ENCODE measurements at regions not wholly inside any gene's neighbourhood (a gene's known extent, or its start where the extent isn't known, plus 50 kb on each side); places are given as distances from the start of the nearest gene placed in this dataset.

- TF ChIP-seq POLR2AphosphoS5 (IDR thresholded peaks at IDR 0.05; ENCODE audit: low read depth) (no peak), ZNF331 (CRISPR knock-in tag; IDR thresholded peaks at IDR 0.05; ENCODE audit: low read depth) (no peak), NANOG (IDR thresholded peaks at IDR 0.05; ENCODE audit: borderline replicate concordance) (no peak), STAT1 (IDR thresholded peaks at IDR 0.05; ENCODE audit: unreplicated experiment) (no peak), EZH2phosphoT487 (IDR thresholded peaks at IDR 0.05; ENCODE audit: unreplicated experiment) (no peak), CREB1 (CRISPR knock-in tag; IDR thresholded peaks at IDR 0.05; ENCODE audit: low read depth) (no peak), REST (IDR thresholded peaks at IDR 0.05; ENCODE audit: unreplicated experiment) (no peak), CTCF (conservative IDR thresholded peaks at IDR 0.05; ENCODE audit: low read depth in 2 of 2) (no peak), ZNF462 (CRISPR knock-in tag; IDR thresholded peaks at IDR 0.05) (no peak), EZH2 (IDR thresholded peaks at IDR 0.05; ENCODE audit: low read depth, unreplicated experiment) (no peak), ZNF114 (CRISPR knock-in tag; IDR thresholded peaks at IDR 0.05) (no peak), JUNB (IDR thresholded peaks at IDR 0.05; ENCODE audit: unreplicated experiment) (no peak), ETS1 (IDR thresholded peaks at IDR 0.05) (no peak)
- peaks cover 7% of the 10 kb centered on the region for H3K27me3 Mint-ChIP-seq (ENCODE audit: insufficient read depth, low read depth, poor library complexity)
- Histone ChIP-seq H3K79me2 (replicated peaks; ENCODE audit: insufficient read depth) (no peaks in the 10 kb centered on the region), H3K27ac (ENCODE audit: low read depth) (no peak overlapping the region), H3K9me2 (ENCODE audit: insufficient read depth) (peaks cover 17% of the 10 kb centered on the region; the same call in 1 of the 2 replicates), H4K20me1 (replicated peaks; ENCODE audit: insufficient read depth) (no peaks in the 10 kb centered on the region), H3K4me3 (no peak overlapping the region), H3K27me3 (ENCODE audit: insufficient read depth) (no peaks in the 10 kb centered on the region), H2AFZ (no peak overlapping the region; the same call in 1 of the 2 replicates), H3F3A (replicated peaks; ENCODE audit: low read depth) (no peaks in the 10 kb centered on the region), H3K36me3 (ENCODE audit: insufficient read depth) (no peaks in the 10 kb centered on the region), H3K4me2 (no peak overlapping the region), H3K4me1 (ENCODE audit: insufficient read depth) (peaks cover 8% of the 10 kb centered on the region; the same call in 1 of the 2 replicates)
- no peaks in the 10 kb centered on the region; the same call in 2 of the 3 replicates for H3K36me3 Mint-ChIP-seq (ENCODE audit: low read depth)
- DNase-seq (ENCODE audit: low spot score) (no peak), ATAC-seq (no peak)
- no peaks in the 10 kb centered on the region; the same call in 2 of the 3 replicates for H3K9me3 Mint-ChIP-seq
- H3K4me1 Mint-ChIP-seq: peaks cover 4% of the 10 kb centered on the region
- no peak overlapping the region for H3K4me3 Mint-ChIP-seq
- no peak overlapping the region for H3K27ac Mint-ChIP-seq
Measured at GRCh38 chr2:200225951-200226350, 80.5 kb upstream of the SPATS2L start.

Data from GM23338 (cell line).